ENCODE measurements at regions not wholly inside any gene's neighbourhood (a gene's known extent, or its start where the extent isn't known, plus 50 kb on each side); places are given as distances from the start of the nearest gene placed in this dataset.

DNA sequence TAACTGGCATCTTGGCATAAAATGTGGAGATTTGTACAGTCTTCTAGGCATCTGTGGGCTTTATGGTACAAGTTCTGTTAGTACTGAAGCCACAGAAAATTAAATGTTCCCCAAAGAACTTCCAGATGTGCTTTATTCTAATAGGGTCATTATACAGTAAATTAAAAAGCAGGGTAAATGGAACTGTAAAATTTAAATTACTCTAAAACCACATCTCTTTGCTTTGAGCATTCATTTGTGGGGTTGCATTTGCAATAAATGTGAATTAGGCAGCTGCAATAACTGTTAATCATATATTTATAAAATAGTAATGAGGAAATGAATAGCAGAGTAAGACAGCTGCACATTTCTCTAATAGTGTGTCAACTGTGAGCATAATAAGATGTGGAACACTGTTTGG, 151.5 kb downstream of the BUB3 start:
- TF ChIP-seq, protein P1, sequence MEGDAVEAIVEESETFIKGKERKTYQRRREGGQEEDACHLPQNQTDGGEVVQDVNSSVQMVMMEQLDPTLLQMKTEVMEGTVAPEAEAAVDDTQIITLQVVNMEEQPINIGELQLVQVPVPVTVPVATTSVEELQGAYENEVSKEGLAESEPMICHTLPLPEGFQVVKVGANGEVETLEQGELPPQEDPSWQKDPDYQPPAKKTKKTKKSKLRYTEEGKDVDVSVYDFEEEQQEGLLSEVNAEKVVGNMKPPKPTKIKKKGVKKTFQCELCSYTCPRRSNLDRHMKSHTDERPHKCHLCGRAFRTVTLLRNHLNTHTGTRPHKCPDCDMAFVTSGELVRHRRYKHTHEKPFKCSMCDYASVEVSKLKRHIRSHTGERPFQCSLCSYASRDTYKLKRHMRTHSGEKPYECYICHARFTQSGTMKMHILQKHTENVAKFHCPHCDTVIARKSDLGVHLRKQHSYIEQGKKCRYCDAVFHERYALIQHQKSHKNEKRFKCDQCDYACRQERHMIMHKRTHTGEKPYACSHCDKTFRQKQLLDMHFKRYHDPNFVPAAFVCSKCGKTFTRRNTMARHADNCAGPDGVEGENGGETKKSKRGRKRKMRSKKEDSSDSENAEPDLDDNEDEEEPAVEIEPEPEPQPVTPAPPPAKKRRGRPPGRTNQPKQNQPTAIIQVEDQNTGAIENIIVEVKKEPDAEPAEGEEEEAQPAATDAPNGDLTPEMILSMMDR (IDR thresholded peaks at IDR 0.05), result no peak
- TF ChIP-seq EZH2 (IDR thresholded peaks at IDR 0.05), result no peak
- TF ChIP-seq EZH2phosphoT487 (IDR thresholded peaks at IDR 0.05), result no peak

Data from neural progenitor cell (in vitro differentiated cells).